ENCODE measurements at regions not wholly inside any gene's neighbourhood (a gene's known extent, or its start where the extent isn't known, plus 50 kb on each side); places are given as distances from the start of the nearest gene placed in this dataset.
"Not testable (repeated sequence)": the region's sequence is repeated elsewhere in the genome, so short reads cannot be mapped to it uniquely, and the experiment has no call there.

- peaks cover 79% of the 10 kb centered on the region for H3K4me1 Mint-ChIP-seq
- Histone ChIP-seq H3K27me3 (peaks cover 17% of the 10 kb centered on the region), H3K4me2 (peak overlapping the region; percentile 61)
- H3K27ac ChIP-seq; H3F3A ChIP-seq (ENCODE audit: low read depth); H2AFZ ChIP-seq (replicated peaks); H3K36me3 Mint-ChIP-seq; H3K9ac ChIP-seq; H3K4me1 ChIP-seq; H3K9me3 ChIP-seq (ENCODE audit: low read depth); H3K9me3 Mint-ChIP-seq; H3K79me2 ChIP-seq (ENCODE audit: low read depth); H4K20me1 ChIP-seq (ENCODE audit: low read depth); H3K36me3 ChIP-seq; H3K4me3 ChIP-seq: not testable (repeated sequence)
- peak overlapping the region; percentile 79 for H3K27ac Mint-ChIP-seq
- TF ChIP-seq, protein P1, sequence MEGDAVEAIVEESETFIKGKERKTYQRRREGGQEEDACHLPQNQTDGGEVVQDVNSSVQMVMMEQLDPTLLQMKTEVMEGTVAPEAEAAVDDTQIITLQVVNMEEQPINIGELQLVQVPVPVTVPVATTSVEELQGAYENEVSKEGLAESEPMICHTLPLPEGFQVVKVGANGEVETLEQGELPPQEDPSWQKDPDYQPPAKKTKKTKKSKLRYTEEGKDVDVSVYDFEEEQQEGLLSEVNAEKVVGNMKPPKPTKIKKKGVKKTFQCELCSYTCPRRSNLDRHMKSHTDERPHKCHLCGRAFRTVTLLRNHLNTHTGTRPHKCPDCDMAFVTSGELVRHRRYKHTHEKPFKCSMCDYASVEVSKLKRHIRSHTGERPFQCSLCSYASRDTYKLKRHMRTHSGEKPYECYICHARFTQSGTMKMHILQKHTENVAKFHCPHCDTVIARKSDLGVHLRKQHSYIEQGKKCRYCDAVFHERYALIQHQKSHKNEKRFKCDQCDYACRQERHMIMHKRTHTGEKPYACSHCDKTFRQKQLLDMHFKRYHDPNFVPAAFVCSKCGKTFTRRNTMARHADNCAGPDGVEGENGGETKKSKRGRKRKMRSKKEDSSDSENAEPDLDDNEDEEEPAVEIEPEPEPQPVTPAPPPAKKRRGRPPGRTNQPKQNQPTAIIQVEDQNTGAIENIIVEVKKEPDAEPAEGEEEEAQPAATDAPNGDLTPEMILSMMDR (IDR thresholded peaks at IDR 0.05): peak; percentile 50
- H3K4me3 Mint-ChIP-seq: peak overlapping the region; percentile 39
- H3K27me3 Mint-ChIP-seq (ENCODE audit: insufficient read depth, low read depth): peaks cover 25% of the 10 kb centered on the region
- DNase-seq (ENCODE audit: low spot score): peak; percentile 64
Measured at GRCh38 chr20:47972297-47972915, 187.1 kb upstream of the SULF2 start.

- Histone ChIP-seq H4K20me1 (ENCODE audit: low read depth) (no peaks in the 10 kb centered on the region), H3K9me3 (ENCODE audit: low read depth) (no peaks in the 10 kb centered on the region), H3F3A (ENCODE audit: low read depth) (no peaks in the 10 kb centered on the region), H3K4me1 (peaks cover 9% of the 10 kb centered on the region), H3K9ac (no peak overlapping the region), H3K27me3 (peaks cover 17% of the 10 kb centered on the region), H3K4me3 (no peak overlapping the region), H3K79me2 (ENCODE audit: low read depth) (no peaks in the 10 kb centered on the region), H3K4me2 (no peak overlapping the region), H3K27ac (no peak overlapping the region), H3K36me3 (no peaks in the 10 kb centered on the region), H2AFZ (replicated peaks) (no peak overlapping the region)
- H3K9me3 Mint-ChIP-seq: no peaks in the 10 kb centered on the region
- H3K4me3 Mint-ChIP-seq: no peak overlapping the region
- TF ChIP-seq EZH2 (IDR thresholded peaks at IDR 0.05) (no peak), EZH2phosphoT487 (IDR thresholded peaks at IDR 0.05) (no peak)
- no peaks in the 10 kb centered on the region for H3K36me3 Mint-ChIP-seq
- H3K27me3 Mint-ChIP-seq (ENCODE audit: insufficient read depth, low read depth): peaks cover 25% of the 10 kb centered on the region
- no peak for DNase-seq (ENCODE audit: low spot score)
- H3K4me1 Mint-ChIP-seq: peaks cover 67% of the 10 kb centered on the region
- H3K27ac Mint-ChIP-seq: peak overlapping the region; percentile 70
Measured at GRCh38 chr20:47971058-47971791, 185.9 kb upstream of the SULF2 start.

DNA sequence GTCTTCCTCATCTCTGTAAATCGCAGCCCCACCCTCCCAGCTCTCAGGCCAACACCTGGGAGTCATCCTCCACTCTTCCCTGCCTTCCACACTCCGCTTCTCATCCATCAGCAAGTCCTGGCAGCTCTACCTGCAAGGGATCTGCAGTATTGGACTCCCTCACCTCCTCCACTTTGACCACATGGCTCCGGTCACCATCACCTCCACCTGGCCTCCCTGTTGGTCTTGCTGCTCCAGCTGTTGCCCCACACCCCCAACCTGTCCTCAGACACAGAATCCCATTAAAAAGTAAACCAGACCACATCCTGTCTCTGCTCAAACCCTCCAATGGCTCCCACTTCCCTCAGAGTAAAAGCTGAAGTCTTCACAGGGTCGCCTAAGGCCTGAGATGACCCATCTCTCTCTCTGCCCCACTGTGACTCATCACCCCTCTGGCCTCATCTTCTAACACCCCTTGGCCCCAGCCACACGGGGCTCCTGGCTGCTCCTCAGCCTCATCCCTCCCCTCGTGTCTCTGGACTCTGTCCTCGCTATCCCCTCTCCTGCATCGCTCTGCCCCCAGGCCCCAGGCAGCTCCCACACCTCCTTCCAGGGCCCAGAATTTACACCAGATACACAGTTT lies 185.1 kb upstream of the SULF2 start:
- peaks cover 21% of the 10 kb centered on the region for H3K27me3 Mint-ChIP-seq (ENCODE audit: insufficient read depth, low read depth)
- H3K36me3 Mint-ChIP-seq: no peaks in the 10 kb centered on the region
- Histone ChIP-seq H3K4me1 (peaks cover 9% of the 10 kb centered on the region), H3K79me2 (ENCODE audit: low read depth) (no peaks in the 10 kb centered on the region), H3K4me2 (no peak overlapping the region), H3K27me3 (peaks cover 17% of the 10 kb centered on the region), H3F3A (ENCODE audit: low read depth) (no peaks in the 10 kb centered on the region), H2AFZ (replicated peaks) (no peak overlapping the region), H3K36me3 (no peaks in the 10 kb centered on the region), H3K9ac (no peak overlapping the region), H3K9me3 (ENCODE audit: low read depth) (no peaks in the 10 kb centered on the region), H3K27ac (no peak overlapping the region), H3K4me3 (no peak overlapping the region), H4K20me1 (ENCODE audit: low read depth) (no peaks in the 10 kb centered on the region)
- peaks cover 61% of the 10 kb centered on the region for H3K4me1 Mint-ChIP-seq
- peak overlapping the region; percentile 44 for H3K27ac Mint-ChIP-seq
- no peaks in the 10 kb centered on the region for H3K9me3 Mint-ChIP-seq
- no peak overlapping the region for H3K4me3 Mint-ChIP-seq
- no peak for DNase-seq (ENCODE audit: low spot score)
- TF ChIP-seq EZH2phosphoT487 (IDR thresholded peaks at IDR 0.05): no peak
- TF ChIP-seq, protein P1 (IDR thresholded peaks at IDR 0.05): no peak

GRCh38 chr20:47969426-47969825 lies 184.1 kb upstream of the SULF2 start:
- no peak overlapping the region for H2AFZ ChIP-seq (replicated peaks)
- no peaks in the 10 kb centered on the region for H4K20me1 ChIP-seq (ENCODE audit: low read depth)
- H3K9me3 Mint-ChIP-seq: no peaks in the 10 kb centered on the region
- no peak overlapping the region for H3K4me3 ChIP-seq
- H3K36me3 Mint-ChIP-seq: no peaks in the 10 kb centered on the region
- no peaks in the 10 kb centered on the region for H3F3A ChIP-seq (ENCODE audit: low read depth)
- no peak overlapping the region for H3K4me3 Mint-ChIP-seq
- no peaks in the 10 kb centered on the region for H3K9me3 ChIP-seq (ENCODE audit: low read depth)
- H3K4me1 ChIP-seq: peaks cover 9% of the 10 kb centered on the region
- H3K27me3 ChIP-seq: peaks cover 17% of the 10 kb centered on the region
- TF ChIP-seq EZH2 (IDR thresholded peaks at IDR 0.05) (no peak), EZH2phosphoT487 (IDR thresholded peaks at IDR 0.05) (no peak)
- TF ChIP-seq, protein P1 (IDR thresholded peaks at IDR 0.05): no peak
- H3K27me3 Mint-ChIP-seq (ENCODE audit: insufficient read depth, low read depth): peaks cover 17% of the 10 kb centered on the region
- H3K79me2 ChIP-seq (ENCODE audit: low read depth): no peaks in the 10 kb centered on the region
- H3K9ac ChIP-seq: no peak overlapping the region
- no peak overlapping the region for H3K27ac Mint-ChIP-seq
- H3K27ac ChIP-seq: no peak overlapping the region
- H3K4me1 Mint-ChIP-seq: peaks cover 53% of the 10 kb centered on the region
- H3K4me2 ChIP-seq: no peak overlapping the region
- H3K36me3 ChIP-seq: no peaks in the 10 kb centered on the region
- DNase-seq (ENCODE audit: low spot score): no peak
